ENCODE measurements at regions not wholly inside any gene's neighbourhood (a gene's known extent, or its start where the extent isn't known, plus 50 kb on each side); places are given as distances from the start of the nearest gene placed in this dataset.
"Not testable (repeated sequence)": the region's sequence is repeated elsewhere in the genome, so short reads cannot be mapped to it uniquely, and the experiment has no call there.

DNA sequence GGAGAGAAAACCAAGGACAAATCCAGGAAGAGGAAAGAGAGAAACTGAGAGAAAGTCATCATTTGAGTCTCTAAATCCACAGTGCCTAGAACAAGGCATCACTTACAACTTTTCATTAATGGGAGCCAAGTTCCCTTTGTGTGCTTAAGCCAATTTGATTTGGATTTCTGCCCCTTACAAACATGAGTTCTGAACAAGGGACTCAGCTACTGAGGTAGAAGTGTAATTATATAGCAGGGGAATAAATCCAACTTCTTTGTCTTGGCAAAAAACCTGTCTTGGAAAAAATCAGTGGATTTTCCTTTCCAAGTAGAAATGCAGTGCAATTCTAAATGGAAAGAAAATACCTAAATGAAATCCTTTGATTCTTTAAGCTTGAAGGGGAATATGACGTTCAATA is 307.2 kb upstream of the CNTN3 start:
- no peak overlapping the region for H3K27ac ChIP-seq
- TF ChIP-seq ZFX (IDR thresholded peaks at IDR 0.05): no peak
- no peak for TF ChIP-seq CTCF (conservative IDR thresholded peaks at IDR 0.05)

- TF ChIP-seq CTCF (conservative IDR thresholded peaks at IDR 0.05): no peak
- TF ChIP-seq ZFX (IDR thresholded peaks at IDR 0.05): no peak
Observed at GRCh38 chr3:74920721-74921350, 306.4 kb upstream of the CNTN3 start.

DNA sequence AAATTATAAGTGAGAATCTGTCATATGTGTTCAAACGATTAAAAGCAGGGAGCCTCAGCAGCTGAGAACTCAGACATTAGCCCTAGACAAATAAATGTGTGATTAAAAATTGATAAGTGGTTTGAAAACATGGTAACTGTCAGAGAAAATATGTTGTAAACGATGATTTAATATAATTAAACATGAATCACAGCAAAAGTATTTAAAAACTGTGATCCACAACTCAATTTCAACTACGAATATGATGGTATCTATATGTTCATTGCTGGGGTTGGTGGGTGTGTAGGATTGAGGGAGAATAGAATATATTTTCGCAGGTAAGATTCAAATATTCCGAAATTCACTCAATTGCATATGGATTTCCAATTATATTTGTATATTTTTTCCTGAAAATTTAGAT is 302.2 kb upstream of the CNTN3 start:
- TF ChIP-seq ZFX (IDR thresholded peaks at IDR 0.05) (no peak), CTCF (conservative IDR thresholded peaks at IDR 0.05) (no peak)
- no peak overlapping the region for H3K27ac ChIP-seq

More at GRCh38 chr3:74920721-74921350, 306.4 kb upstream of the CNTN3 start:
- no peak overlapping the region for H3K27ac ChIP-seq

- H3K27ac ChIP-seq: no peak overlapping the region
- no peak for TF ChIP-seq CTCF (conservative IDR thresholded peaks at IDR 0.05)
Observed at GRCh38 chr3:74906181-74906580, 291.7 kb upstream of the CNTN3 start.

- H3K27ac ChIP-seq: no peak overlapping the region
- no peak for TF ChIP-seq CTCF (conservative IDR thresholded peaks at IDR 0.05)
- TF ChIP-seq ZFX (IDR thresholded peaks at IDR 0.05): no peak
Observed at GRCh38 chr3:74905478-74905877, 291.0 kb upstream of the CNTN3 start.

- TF ChIP-seq ZFX (IDR thresholded peaks at IDR 0.05) (no peak), CTCF (conservative IDR thresholded peaks at IDR 0.05) (no peak)
- no peak overlapping the region for H3K27ac ChIP-seq
Observed at GRCh38 chr3:74904646-74905045, 290.2 kb upstream of the CNTN3 start.

DNA sequence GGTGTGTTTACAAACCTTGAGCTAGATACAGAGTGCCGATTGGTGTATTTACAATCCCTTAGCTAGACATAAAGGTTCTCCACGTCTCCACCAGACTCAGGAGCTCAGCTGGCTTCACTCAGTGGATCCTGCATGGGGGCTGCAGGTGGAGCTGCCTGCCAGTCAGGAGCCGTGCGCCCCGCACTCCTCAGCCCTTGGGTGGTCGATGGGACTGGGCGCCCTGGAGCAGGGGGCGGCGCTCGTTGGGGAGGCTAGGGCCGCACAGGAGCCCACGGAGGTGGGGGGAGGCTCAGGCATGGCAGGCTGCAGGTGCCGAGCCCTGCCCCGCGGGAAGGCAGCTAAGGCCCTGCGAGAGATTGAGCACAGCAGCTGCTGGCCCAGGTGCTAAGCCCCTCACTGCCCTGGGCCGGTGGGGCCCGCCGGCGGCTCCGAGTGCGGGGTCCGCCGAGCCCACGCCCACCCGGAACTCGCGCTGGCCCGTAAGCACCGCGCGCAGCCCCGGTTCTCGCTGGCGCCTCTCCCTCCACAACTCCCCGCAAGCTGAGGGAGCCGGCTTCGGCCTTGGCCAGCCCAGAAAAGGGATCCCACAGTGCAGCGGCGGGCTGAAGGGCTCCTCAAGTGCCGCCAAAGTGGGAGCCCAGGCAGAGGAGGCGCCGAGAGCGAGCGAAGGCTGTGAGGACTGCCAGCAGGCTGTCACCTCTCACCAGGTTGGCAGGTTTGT is 285.5 kb upstream of the CNTN3 start:
- H3K27ac ChIP-seq: not testable (repeated sequence)

- TF ChIP-seq ZFX (IDR thresholded peaks at IDR 0.05) (no peak), CTCF (conservative IDR thresholded peaks at IDR 0.05) (peak; percentile 56)
- H3K27ac ChIP-seq: no peak overlapping the region
Observed at GRCh38 chr3:74897006-74897405, 282.5 kb upstream of the CNTN3 start.
